Activated CD8-positive, alpha-beta T cell treated with anti-CD3 and anti-CD28 coated beads for 36 hours (primary cell): ENCODE measurements at regions not wholly inside any gene's neighbourhood (a gene's known extent, or its start where the extent isn't known, plus 50 kb on each side); places are given as distances from the start of the nearest gene placed in this dataset.
"Not testable (repeated sequence)": the region's sequence is repeated elsewhere in the genome, so short reads cannot be mapped to it uniquely, and the experiment has no call there.

Experiments used
- ATAC-seq: fragments of 200-7000 bp; cut with Tn5 transposase; one replicate; pipeline ENCODE4 v1.10.0; 2021; ENCODE audit warnings: mild to moderate bottlenecking, moderate library complexity
- CTCF ChIA-PET: fragments of 350-600 bp; sonication (Branson Sonifier 250); formaldehyde crosslinking; loops from one replicate; lab custom pipeline; 2021; ENCODE audit warnings: antibody characterized with exemption; lab: Charles Lee
- POLR2A ChIA-PET: fragments of 350-600 bp; sonication (Branson Sonifier 250); formaldehyde crosslinking; loops from one replicate; lab custom pipeline; 2021; ENCODE audit warnings: antibody characterized with exemption; lab: Charles Lee
- DNase-seq: peaks from one replicate; pipeline ENCODE4 v3.0.0-alpha.2; 2020
- H3K27ac Mint-ChIP-seq: one replicate; pipeline ENCODE4 v1.8.0; 2021; ENCODE audit warnings: mild to moderate bottlenecking, mixed read lengths
- H3K27me3 Mint-ChIP-seq: one replicate; pipeline ENCODE4 v1.8.0; 2021; ENCODE audit warnings: mixed read lengths
- H3K36me3 Mint-ChIP-seq: one replicate; pipeline ENCODE4 v1.8.0; 2021; ENCODE audit warnings: low read depth, mixed read lengths
- H3K4me1 Mint-ChIP-seq: one replicate; pipeline ENCODE4 v1.8.0; 2021; ENCODE audit warnings: low read depth, mixed read lengths
- H3K4me3 Mint-ChIP-seq: one replicate; pipeline ENCODE4 v1.8.0; 2021; ENCODE audit warnings: mild to moderate bottlenecking, moderate library complexity, mixed read lengths
- H3K9me3 Mint-ChIP-seq: one replicate; pipeline ENCODE4 v1.8.0; 2021; ENCODE audit warnings: mixed read lengths
- CTCF ChIP-seq: fragments of 200-600 bp; IDR thresholded peaks from one replicate; pipeline ENCODE4 v1.8.0; 2022; ENCODE audit warnings: antibody characterized with exemption, mild to moderate bottlenecking
- intact Hi-C: fragments of 100-400 bp; cut with micrococcal nuclease; formaldehyde crosslinking; loops from one replicate; pipeline ENCODE4 v1.10.0; 2022

DNA sequence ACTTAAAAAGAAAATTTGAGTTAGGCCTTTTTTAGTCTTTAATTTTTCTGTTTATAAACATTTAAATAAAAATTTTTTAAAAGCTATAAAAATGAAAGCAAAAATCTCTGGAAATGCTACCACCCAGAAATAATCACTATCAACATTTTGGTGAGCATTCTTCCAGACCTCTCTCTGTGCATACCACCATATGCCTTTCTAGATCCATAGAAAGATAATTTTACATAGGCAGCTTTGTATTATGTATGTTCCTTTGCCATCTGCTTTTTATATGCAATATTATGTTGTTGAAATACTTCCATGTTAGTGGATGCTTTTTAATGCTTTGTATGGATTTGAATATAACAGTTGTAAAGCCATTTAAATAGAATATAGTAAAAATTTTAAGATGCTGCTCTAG, 496.7 kb upstream of the HTR1E start:
- CTCF ChIA-PET = interaction anchor here (0.8 kb wide), 1 partner anchor 14 kb away, joined by 3 read pairs; no protein-coding TSS in a partner anchor
- H3K4me1 Mint-ChIP-seq = no peaks in the 10 kb centered on the region
- DNase-seq (no peak), ATAC-seq (no peak)
- TF ChIP-seq CTCF = no peak
- H3K9me3 Mint-ChIP-seq = no peaks in the 10 kb centered on the region
- H3K36me3 Mint-ChIP-seq = no peaks in the 10 kb centered on the region
- no peak overlapping the region for H3K4me3 Mint-ChIP-seq
- intact Hi-C loops = no loop called here
- no peak overlapping the region for H3K27ac Mint-ChIP-seq
- POLR2A ChIA-PET = interaction anchor here (0.6 kb wide), 1 partner anchor 591 kb away, joined by 5 read pairs; no protein-coding TSS in a partner anchor
- no peaks in the 10 kb centered on the region for H3K27me3 Mint-ChIP-seq

GRCh38 chr6:86423571-86423970, 513.8 kb upstream of the HTR1E start:
- Mint-ChIP-seq H3K27me3 (no peaks in the 10 kb centered on the region), H3K4me3 (no peak overlapping the region), H3K4me1 (no peaks in the 10 kb centered on the region), H3K36me3 (no peaks in the 10 kb centered on the region), H3K9me3 (no peaks in the 10 kb centered on the region), H3K27ac (no peak overlapping the region)
- no peak for ATAC-seq
- intact Hi-C loops = no loop called here
- CTCF ChIA-PET = no interaction called here
- POLR2A ChIA-PET = no interaction called here
- no peak for DNase-seq
- no peak for TF ChIP-seq CTCF

DNA sequence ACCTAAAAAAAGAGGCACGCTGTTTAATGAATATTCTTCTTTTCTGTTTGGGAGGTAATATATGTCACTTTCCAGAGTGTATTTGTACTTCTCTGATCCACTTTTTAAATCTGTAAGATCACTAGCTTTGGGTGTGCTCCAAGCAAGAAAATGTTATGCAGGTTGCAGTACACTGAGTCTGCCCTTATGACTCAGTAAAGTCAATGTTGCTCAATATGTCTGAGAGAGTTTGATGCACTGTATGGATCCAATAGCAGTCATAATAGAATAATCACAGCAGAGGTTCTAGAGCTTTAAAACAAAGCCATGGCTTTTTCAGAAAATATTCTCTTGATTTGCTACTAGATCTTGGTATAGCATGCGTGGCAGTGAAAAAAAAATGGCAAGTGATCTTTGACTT, 525.3 kb upstream of the HTR1E start:
- H3K36me3 Mint-ChIP-seq = no peaks in the 10 kb centered on the region
- H3K4me3 Mint-ChIP-seq = no peak overlapping the region
- ATAC-seq = no peak

DNA sequence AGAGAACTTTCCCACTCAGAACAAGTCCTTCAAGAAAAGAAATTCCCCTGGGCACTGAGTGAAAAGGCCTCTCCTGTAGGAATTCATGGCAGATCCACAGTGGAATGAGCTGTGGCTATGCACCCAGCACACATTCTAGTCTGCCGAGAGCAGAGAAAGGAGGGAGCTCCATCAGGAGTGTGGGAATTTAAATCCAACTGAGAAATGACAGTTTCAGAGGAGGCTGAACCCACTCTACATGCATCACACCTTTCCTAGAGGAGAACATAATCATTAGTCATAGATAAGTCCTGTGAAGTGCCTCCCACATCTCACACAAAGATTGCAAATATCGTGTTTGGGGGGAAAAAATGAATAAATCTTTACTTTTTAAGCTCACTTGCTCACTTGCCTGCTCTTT, 530.2 kb upstream of the HTR1E start:
- TF ChIP-seq CTCF = no peak
- Mint-ChIP-seq H3K36me3 (no peaks in the 10 kb centered on the region), H3K27ac (no peak overlapping the region), H3K4me3 (no peak overlapping the region), H3K9me3 (no peaks in the 10 kb centered on the region), H3K27me3 (no peaks in the 10 kb centered on the region), H3K4me1 (no peaks in the 10 kb centered on the region)
- POLR2A ChIA-PET = no interaction called here
- intact Hi-C loops = no loop called here
- CTCF ChIA-PET = no interaction called here
- ATAC-seq (no peak), DNase-seq (no peak)

More for the DNA sequence above, 525.3 kb upstream of the HTR1E start:
- H3K4me1 Mint-ChIP-seq = no peaks in the 10 kb centered on the region
- no peak for DNase-seq
- intact Hi-C loops = no loop called here
- no peaks in the 10 kb centered on the region for H3K9me3 Mint-ChIP-seq
- POLR2A ChIA-PET = no interaction called here
- no peak overlapping the region for H3K27ac Mint-ChIP-seq
- TF ChIP-seq CTCF = no peak
- H3K27me3 Mint-ChIP-seq = no peaks in the 10 kb centered on the region
- CTCF ChIA-PET = no interaction called here

- POLR2A ChIA-PET, ATAC-seq, H3K9me3 Mint-ChIP-seq: not testable (repeated sequence)
These were observed 544.5 kb upstream of the HTR1E start for GRCh38 chr6:86392850-86393249.

More at GRCh38 chr6:86392850-86393249, 544.5 kb upstream of the HTR1E start:
- H3K27ac Mint-ChIP-seq, H3K4me3 Mint-ChIP-seq, H3K27me3 Mint-ChIP-seq, H3K36me3 Mint-ChIP-seq, intact Hi-C loops, CTCF ChIA-PET, DNase-seq, H3K4me1 Mint-ChIP-seq: not testable (repeated sequence)
